Body of pancreas (tissue), 4 donors: ENCODE measurements at regions not wholly inside any gene's neighbourhood (a gene's known extent, or its start where the extent isn't known, plus 50 kb on each side); places are given as distances from the start of the nearest gene placed in this dataset.

Experiments used
- CTCF ChIP-seq, 7 experiments: fragments of 450-650 bp in 4 of 7; fragments of 200-600 bp in 3 of 7; sonication (generic) in 3 of 7; IDR thresholded peaks; one replicate each; pipeline ENCODE4 v1.5.1; 2016 to 2019; ENCODE audit warnings: antibody characterized with exemption in 7 of 7
- POLR2A ChIP-seq, 3 donors: fragments of 450-650 bp; IDR thresholded peaks; one replicate each; pipeline ENCODE4 v1.6.1; 2016; ENCODE audit warnings: antibody characterized with exemption in 3 of 3, mild to moderate bottlenecking in 2 of 3

DNA sequence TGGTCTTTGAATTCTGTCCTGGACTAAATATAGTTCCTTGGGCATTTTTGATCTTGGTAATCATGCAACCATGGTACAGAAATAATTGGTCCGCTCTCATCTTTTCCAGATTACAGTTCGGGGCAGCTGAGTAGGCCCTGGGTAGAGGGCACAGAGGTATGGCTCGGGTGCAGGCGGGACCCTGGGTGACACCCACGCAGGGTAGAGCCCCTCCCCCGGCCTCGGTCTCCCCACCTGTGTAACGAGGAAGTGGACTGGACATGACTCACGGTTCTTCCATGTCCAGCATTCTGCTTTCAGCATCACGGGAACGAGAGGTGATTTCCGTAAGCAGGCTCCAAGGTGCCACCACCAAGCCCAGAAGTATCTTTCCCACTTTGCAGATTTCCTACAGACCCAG is 91.0 kb upstream of the DIO3 start:
- no peak for TF ChIP-seq CTCF (IDR thresholded peaks at IDR 0.05)
- TF ChIP-seq POLR2A (IDR thresholded peaks at IDR 0.05), result no peak
